ENCODE measurements at regions not wholly inside any gene's neighbourhood (a gene's known extent, or its start where the extent isn't known, plus 50 kb on each side); places are given as distances from the start of the nearest gene placed in this dataset.

DNA sequence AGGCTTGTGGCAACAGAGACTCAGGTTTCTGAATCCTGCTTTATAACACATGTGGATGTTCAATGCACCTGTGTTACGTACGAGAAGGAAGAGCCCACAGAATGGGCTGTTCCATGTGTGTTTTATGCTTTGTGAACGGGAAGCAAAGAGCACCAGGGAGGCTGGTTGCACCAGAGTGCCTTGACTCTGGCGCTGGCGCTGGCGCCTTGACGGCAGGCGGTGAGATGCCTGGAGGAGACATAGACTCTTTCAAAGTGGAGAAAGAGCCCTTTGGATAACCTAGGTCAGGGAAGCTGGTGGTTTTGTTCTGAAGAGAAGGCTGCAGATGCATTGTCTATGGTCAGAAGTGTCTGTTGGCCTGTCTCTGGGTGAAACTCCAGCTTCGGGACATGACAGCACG is 80.2 kb upstream of the APCDD1 start:
- TF ChIP-seq, protein P1, sequence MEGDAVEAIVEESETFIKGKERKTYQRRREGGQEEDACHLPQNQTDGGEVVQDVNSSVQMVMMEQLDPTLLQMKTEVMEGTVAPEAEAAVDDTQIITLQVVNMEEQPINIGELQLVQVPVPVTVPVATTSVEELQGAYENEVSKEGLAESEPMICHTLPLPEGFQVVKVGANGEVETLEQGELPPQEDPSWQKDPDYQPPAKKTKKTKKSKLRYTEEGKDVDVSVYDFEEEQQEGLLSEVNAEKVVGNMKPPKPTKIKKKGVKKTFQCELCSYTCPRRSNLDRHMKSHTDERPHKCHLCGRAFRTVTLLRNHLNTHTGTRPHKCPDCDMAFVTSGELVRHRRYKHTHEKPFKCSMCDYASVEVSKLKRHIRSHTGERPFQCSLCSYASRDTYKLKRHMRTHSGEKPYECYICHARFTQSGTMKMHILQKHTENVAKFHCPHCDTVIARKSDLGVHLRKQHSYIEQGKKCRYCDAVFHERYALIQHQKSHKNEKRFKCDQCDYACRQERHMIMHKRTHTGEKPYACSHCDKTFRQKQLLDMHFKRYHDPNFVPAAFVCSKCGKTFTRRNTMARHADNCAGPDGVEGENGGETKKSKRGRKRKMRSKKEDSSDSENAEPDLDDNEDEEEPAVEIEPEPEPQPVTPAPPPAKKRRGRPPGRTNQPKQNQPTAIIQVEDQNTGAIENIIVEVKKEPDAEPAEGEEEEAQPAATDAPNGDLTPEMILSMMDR (IDR thresholded peaks at IDR 0.05; ENCODE audit: insufficient read depth, low read length) = no peak
- TF ChIP-seq POLR2AphosphoS5 (IDR thresholded peaks at IDR 0.05; ENCODE audit: low read depth) = no peak
- TF ChIP-seq SPI1 (IDR thresholded peaks at IDR 0.05; ENCODE audit: borderline replicate concordance, low read depth) = no peak
- TF ChIP-seq GABPA (IDR thresholded peaks at IDR 0.05; ENCODE audit: low read depth) = no peak

Measured in HL-60 (cell line).